ENCODE measurements at regions not wholly inside any gene's neighbourhood (a gene's known extent, or its start where the extent isn't known, plus 50 kb on each side); places are given as distances from the start of the nearest gene placed in this dataset.

- H3K27ac Mint-ChIP-seq, result no peak overlapping the region
- TF ChIP-seq, protein P1, sequence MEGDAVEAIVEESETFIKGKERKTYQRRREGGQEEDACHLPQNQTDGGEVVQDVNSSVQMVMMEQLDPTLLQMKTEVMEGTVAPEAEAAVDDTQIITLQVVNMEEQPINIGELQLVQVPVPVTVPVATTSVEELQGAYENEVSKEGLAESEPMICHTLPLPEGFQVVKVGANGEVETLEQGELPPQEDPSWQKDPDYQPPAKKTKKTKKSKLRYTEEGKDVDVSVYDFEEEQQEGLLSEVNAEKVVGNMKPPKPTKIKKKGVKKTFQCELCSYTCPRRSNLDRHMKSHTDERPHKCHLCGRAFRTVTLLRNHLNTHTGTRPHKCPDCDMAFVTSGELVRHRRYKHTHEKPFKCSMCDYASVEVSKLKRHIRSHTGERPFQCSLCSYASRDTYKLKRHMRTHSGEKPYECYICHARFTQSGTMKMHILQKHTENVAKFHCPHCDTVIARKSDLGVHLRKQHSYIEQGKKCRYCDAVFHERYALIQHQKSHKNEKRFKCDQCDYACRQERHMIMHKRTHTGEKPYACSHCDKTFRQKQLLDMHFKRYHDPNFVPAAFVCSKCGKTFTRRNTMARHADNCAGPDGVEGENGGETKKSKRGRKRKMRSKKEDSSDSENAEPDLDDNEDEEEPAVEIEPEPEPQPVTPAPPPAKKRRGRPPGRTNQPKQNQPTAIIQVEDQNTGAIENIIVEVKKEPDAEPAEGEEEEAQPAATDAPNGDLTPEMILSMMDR (IDR thresholded peaks at IDR 0.05; ENCODE audit: unreplicated experiment), result no peak
- no peaks in the 10 kb centered on the region for H3K9me3 Mint-ChIP-seq (ENCODE audit: low read depth)
- no peaks in the 10 kb centered on the region for H3K4me1 Mint-ChIP-seq (ENCODE audit: low read depth)
- no peaks in the 10 kb centered on the region for H3K36me3 Mint-ChIP-seq (ENCODE audit: insufficient read depth)
- DNase-seq (ENCODE audit: low spot score, unreplicated experiment), result no peak
- no peaks in the 10 kb centered on the region for H3K27me3 Mint-ChIP-seq
- H3K4me3 Mint-ChIP-seq (ENCODE audit: low read depth), result no peak overlapping the region
Observed at GRCh38 chr7:88429382-88429781, 122.7 kb upstream of the STEAP4 start.

DNA sequence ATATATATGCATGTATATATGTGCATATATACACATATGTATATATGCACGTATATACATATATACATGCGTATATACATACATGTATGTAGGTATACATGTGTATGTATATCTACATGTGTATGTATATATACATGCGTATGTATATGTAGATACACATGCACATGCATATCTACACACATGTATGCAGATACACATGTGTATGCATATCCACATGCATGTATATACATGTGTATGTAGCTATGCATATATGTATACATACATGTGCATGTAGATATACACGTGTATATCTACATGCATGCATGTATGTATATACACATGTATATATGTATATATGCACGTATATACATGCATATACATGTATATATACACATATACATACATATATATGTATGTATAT, 95.8 kb upstream of the STEAP4 start:
- Mint-ChIP-seq H3K9me3 (ENCODE audit: low read depth) (no peaks in the 10 kb centered on the region), H3K36me3 (ENCODE audit: insufficient read depth) (no peaks in the 10 kb centered on the region), H3K27me3 (peaks cover 7% of the 10 kb centered on the region), H3K4me3 (ENCODE audit: low read depth) (no peak overlapping the region), H3K4me1 (ENCODE audit: low read depth) (peaks cover 6% of the 10 kb centered on the region), H3K27ac (no peak overlapping the region)
- DNase-seq (ENCODE audit: low spot score, unreplicated experiment), result no peak
- TF ChIP-seq, protein P1 (IDR thresholded peaks at IDR 0.05; ENCODE audit: unreplicated experiment), result no peak

GRCh38 chr7:88401009-88401623, 94.4 kb upstream of the STEAP4 start:
- no peak for DNase-seq (ENCODE audit: low spot score, unreplicated experiment)
- Mint-ChIP-seq H3K27ac (no peak overlapping the region), H3K4me1 (ENCODE audit: low read depth) (peaks cover 6% of the 10 kb centered on the region), H3K27me3 (peaks cover 7% of the 10 kb centered on the region), H3K4me3 (ENCODE audit: low read depth) (no peak overlapping the region), H3K9me3 (ENCODE audit: low read depth) (no peaks in the 10 kb centered on the region), H3K36me3 (ENCODE audit: insufficient read depth) (no peaks in the 10 kb centered on the region)
- TF ChIP-seq, protein P1 (IDR thresholded peaks at IDR 0.05; ENCODE audit: unreplicated experiment), result peak; percentile 67

GRCh38 chr7:88399696-88400240, 93.1 kb upstream of the STEAP4 start:
- Mint-ChIP-seq H3K27ac (no peak overlapping the region), H3K4me1 (ENCODE audit: low read depth) (peaks cover 6% of the 10 kb centered on the region), H3K27me3 (peaks cover 7% of the 10 kb centered on the region), H3K9me3 (ENCODE audit: low read depth) (no peaks in the 10 kb centered on the region), H3K36me3 (ENCODE audit: insufficient read depth) (no peaks in the 10 kb centered on the region), H3K4me3 (ENCODE audit: low read depth) (no peak overlapping the region)
- no peak for DNase-seq (ENCODE audit: low spot score, unreplicated experiment)
- TF ChIP-seq, protein P1 (IDR thresholded peaks at IDR 0.05; ENCODE audit: unreplicated experiment), result no peak

- H3K27ac Mint-ChIP-seq, result no peak overlapping the region
- no peaks in the 10 kb centered on the region for H3K9me3 Mint-ChIP-seq (ENCODE audit: low read depth)
- TF ChIP-seq, protein P1 (IDR thresholded peaks at IDR 0.05; ENCODE audit: unreplicated experiment), result no peak
- H3K4me3 Mint-ChIP-seq (ENCODE audit: low read depth), result no peak overlapping the region
- no peaks in the 10 kb centered on the region for H3K36me3 Mint-ChIP-seq (ENCODE audit: insufficient read depth)
- H3K4me1 Mint-ChIP-seq (ENCODE audit: low read depth), result peaks cover 6% of the 10 kb centered on the region
- no peak for DNase-seq (ENCODE audit: low spot score, unreplicated experiment)
- H3K27me3 Mint-ChIP-seq, result peaks cover 7% of the 10 kb centered on the region
Observed at GRCh38 chr7:88399036-88399435, 92.3 kb upstream of the STEAP4 start.
